GM12878 (cell line): ENCODE measurements at regions not wholly inside any gene's neighbourhood (a gene's known extent, or its start where the extent isn't known, plus 50 kb on each side); places are given as distances from the start of the nearest gene placed in this dataset.

Source experiments
- ATAC-seq: fragments of 200-7000 bp; cut with Tn5 transposase; 3 replicates; pipeline ENCODE4 v1.9.1; 2020; ENCODE audit warnings: mild to moderate bottlenecking, moderate library complexity
- BruUV-seq: library from RNA; stranded (reverse); fragments of 400-500 nt; replicated peaks from 2 replicates; lab custom pipeline; 2021; lab: Mats Ljungman, UMichigan
- CTCF ChIA-PET: fragments of 300-600 bp; sonication (Branson Sonifier 250); formaldehyde crosslinking; extraction: SDS; loops from one replicate; lab custom pipeline; 2021; ENCODE audit warnings: inconsistent platforms; lab: Yijun Ruan, JAX
- POLR2A ChIA-PET: fragments of 350-600 bp; formaldehyde crosslinking; extraction: SDS; loops from one replicate; lab custom pipeline; 2021; ENCODE audit warnings: inconsistent platforms; lab: Charles Lee
- RAD21 ChIA-PET: fragments of 300-600 bp; sonication (Branson Sonifier 250); formaldehyde crosslinking; loops from one replicate; lab custom pipeline; 2023; ENCODE audit warnings: antibody characterized with exemption; ENCODE audit not compliant: unreplicated experiment; lab: Charles Lee
- SMC1A ChIA-PET: fragments of 300-600 bp; sonication (Branson Sonifier 250); formaldehyde crosslinking; loops from one replicate; lab custom pipeline; 2023; ENCODE audit not compliant: unreplicated experiment, uncharacterized antibody; lab: Charles Lee
- DNase-seq: peaks from one replicate; pipeline ENCODE4 v3.0.0-alpha.2; 2011; ENCODE audit warnings: low read depth, low spot score
- FAIRE-seq: peaks from 3 replicates; lab custom pipeline; 2011; peaks lifted over from hg19 to GRCh38; lab: Jason Lieb, UNC
- H2AFZ ChIP-seq: 2 replicates; pipeline ENCODE4 v1.6.0; 2011; ENCODE audit warnings: low read depth, low read length, control low read depth; ENCODE audit not compliant: control insufficient read depth
- H3K27ac ChIP-seq: 2 replicates; pipeline ENCODE4 v1.5.1; 2011; ENCODE audit warnings: control low read depth; ENCODE audit not compliant: control insufficient read depth, insufficient read depth
- H3K27me3 ChIP-seq, 2 experiments: replicated peaks in 1 of 2; 2 replicates each; pipeline versions ENCODE4 v1.6.0 to v1.6.1; 2011; ENCODE audit warnings: low read length in 1 of 2; ENCODE audit not compliant: control insufficient read depth in 2 of 2, insufficient read depth in 2 of 2
- H3K36me3 ChIP-seq, 2 experiments: 2 replicates each; pipeline ENCODE4 v1.5.1; 2011; ENCODE audit warnings: low read length in 1 of 2; ENCODE audit not compliant: control insufficient read depth in 2 of 2, insufficient read depth in 2 of 2
- H3K4me1 ChIP-seq: 2 replicates; pipeline ENCODE4 v1.6.1; 2011; ENCODE audit warnings: mild to moderate bottlenecking, low read length, moderate library complexity, mixed read lengths; ENCODE audit not compliant: control insufficient read depth, insufficient read depth
- H3K4me2 ChIP-seq: 2 replicates; pipeline ENCODE4 v1.6.0; 2011; ENCODE audit warnings: control low read depth; ENCODE audit not compliant: control insufficient read depth, insufficient read depth
- H3K4me3 ChIP-seq: fragments of 200-600 bp; sonication (generic); 2 replicates; pipeline ENCODE4 v1.5.1; 2016
- H3K79me2 ChIP-seq: 2 replicates; pipeline ENCODE4 v1.6.0; 2011; ENCODE audit warnings: low read length; ENCODE audit not compliant: control insufficient read depth, insufficient read depth
- H3K9ac ChIP-seq: 2 replicates; pipeline ENCODE4 v1.8.0; 2011; ENCODE audit warnings: low read length, control low read depth, mixed read lengths; ENCODE audit not compliant: control insufficient read depth, insufficient read depth
- H3K9me3 ChIP-seq: replicated peaks from 3 replicates; pipeline ENCODE4 v1.5.1; 2011; ENCODE audit warnings: mild to moderate bottlenecking, low read length; ENCODE audit not compliant: control insufficient read depth, insufficient read depth
- H4K20me1 ChIP-seq: 2 replicates; pipeline ENCODE4 v1.6.0; 2011; ENCODE audit not compliant: control insufficient read depth, insufficient read depth
- IKZF2 ChIP-seq, 2 experiments: fragments of 450-650 bp; IDR thresholded peaks; 2 replicates each; pipeline ENCODE4 v1.6.1; 2017; ENCODE audit warnings: mild to moderate bottlenecking in 2 of 2, moderate library complexity in 2 of 2
- NR2F1 ChIP-seq: fragments of 450-650 bp; conservative IDR thresholded peaks from 2 replicates; pipeline ENCODE4 v1.6.1; 2017; ENCODE audit warnings: mild to moderate bottlenecking
- PAX5 ChIP-seq: IDR thresholded peaks from 2 replicates; pipeline ENCODE4 v1.6.1; 2011; ENCODE audit warnings: low read depth, low read length, borderline replicate concordance
- RB1 ChIP-seq: fragments of 450-650 bp; formaldehyde crosslinking; IDR thresholded peaks from 2 replicates; pipeline ENCODE4 v1.6.1; 2017; ENCODE audit warnings: mild to moderate bottlenecking, borderline replicate concordance
- SIX5 ChIP-seq: IDR thresholded peaks from 2 replicates; pipeline ENCODE4 v1.6.1; 2011; ENCODE audit warnings: mild to moderate bottlenecking, low read depth, low read length, moderate library complexity; ENCODE audit not compliant: severe bottlenecking
- ZSCAN29 ChIP-seq: fragments of 450-650 bp; IDR thresholded peaks from 2 replicates; pipeline ENCODE4 v1.6.1; 2017; ENCODE audit warnings: mild to moderate bottlenecking, moderate library complexity
- WGBS: methylation state at CpG from one replicate; pipeline ENCODE4 v1.1.6; 2016; ENCODE audit warnings: low lambda C conversion rate; ENCODE audit not compliant: insufficient replicate concordance, insufficient coverage; ENCODE audit errors: missing lambda C conversion rate; 5-methylcytosine and 5-hydroxymethylcytosine counted together
- in situ Hi-C: fragments of 300-500 bp; cut with MboI; formaldehyde crosslinking; loops from 9 replicates; pipeline ENCODE4 v1.14.3; 2018; ENCODE audit warnings: mixed read lengths
- intact Hi-C: fragments of 100-400 bp; cut with micrococcal nuclease; formaldehyde crosslinking; loops from one replicate; pipeline ENCODE4 v1.14.2; 2022; ENCODE audit not compliant: unreplicated experiment
- TF ChIP-seq, protein P1 (sequence below): fragments of 450-650 bp; IDR thresholded peaks from 2 replicates; pipeline ENCODE4 v1.6.1; 2017; ENCODE audit warnings: borderline replicate concordance
- TF ChIP-seq, protein P2 (sequence below): IDR thresholded peaks from 2 replicates; pipeline ENCODE4 v1.6.1; 2011; ENCODE audit warnings: mild to moderate bottlenecking, low read depth, low read length, moderate library complexity; ENCODE audit not compliant: insufficient replicate concordance

DNA sequence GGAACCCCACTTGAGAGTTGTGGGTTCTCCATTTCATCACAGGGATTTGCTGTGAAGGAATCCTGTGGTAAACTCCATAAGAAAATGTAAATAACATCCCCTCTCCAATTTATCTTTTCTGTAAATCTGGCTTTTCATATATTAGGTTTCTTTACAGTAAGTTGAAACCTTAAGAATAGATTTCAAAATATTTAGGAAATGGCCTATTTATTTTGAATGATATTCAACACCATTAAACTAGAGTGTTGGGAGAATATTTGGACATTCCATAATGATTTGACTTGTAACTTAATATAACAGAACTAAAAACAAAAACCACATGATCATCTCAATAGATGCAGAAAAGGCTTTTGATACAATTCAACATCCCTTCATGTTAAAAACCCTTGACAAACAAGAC, 197.3 kb upstream of the PGRMC2 start (continued):
- TF ChIP-seq, protein P1, sequence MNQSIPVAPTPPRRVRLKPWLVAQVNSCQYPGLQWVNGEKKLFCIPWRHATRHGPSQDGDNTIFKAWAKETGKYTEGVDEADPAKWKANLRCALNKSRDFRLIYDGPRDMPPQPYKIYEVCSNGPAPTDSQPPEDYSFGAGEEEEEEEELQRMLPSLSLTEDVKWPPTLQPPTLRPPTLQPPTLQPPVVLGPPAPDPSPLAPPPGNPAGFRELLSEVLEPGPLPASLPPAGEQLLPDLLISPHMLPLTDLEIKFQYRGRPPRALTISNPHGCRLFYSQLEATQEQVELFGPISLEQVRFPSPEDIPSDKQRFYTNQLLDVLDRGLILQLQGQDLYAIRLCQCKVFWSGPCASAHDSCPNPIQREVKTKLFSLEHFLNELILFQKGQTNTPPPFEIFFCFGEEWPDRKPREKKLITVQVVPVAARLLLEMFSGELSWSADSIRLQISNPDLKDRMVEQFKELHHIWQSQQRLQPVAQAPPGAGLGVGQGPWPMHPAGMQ: no peak
- TF ChIP-seq IKZF2 (IDR thresholded peaks at IDR 0.05) (no peak), RB1 (no peak), SIX5 (no peak), NR2F1 (no peak), PAX5 (no peak)
- TF ChIP-seq, protein P2, sequence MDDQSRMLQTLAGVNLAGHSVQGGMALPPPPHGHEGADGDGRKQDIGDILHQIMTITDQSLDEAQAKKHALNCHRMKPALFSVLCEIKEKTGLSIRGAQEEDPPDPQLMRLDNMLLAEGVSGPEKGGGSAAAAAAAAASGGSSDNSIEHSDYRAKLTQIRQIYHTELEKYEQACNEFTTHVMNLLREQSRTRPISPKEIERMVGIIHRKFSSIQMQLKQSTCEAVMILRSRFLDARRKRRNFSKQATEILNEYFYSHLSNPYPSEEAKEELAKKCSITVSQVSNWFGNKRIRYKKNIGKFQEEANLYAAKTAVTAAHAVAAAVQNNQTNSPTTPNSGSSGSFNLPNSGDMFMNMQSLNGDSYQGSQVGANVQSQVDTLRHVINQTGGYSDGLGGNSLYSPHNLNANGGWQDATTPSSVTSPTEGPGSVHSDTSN: no peak

DNA sequence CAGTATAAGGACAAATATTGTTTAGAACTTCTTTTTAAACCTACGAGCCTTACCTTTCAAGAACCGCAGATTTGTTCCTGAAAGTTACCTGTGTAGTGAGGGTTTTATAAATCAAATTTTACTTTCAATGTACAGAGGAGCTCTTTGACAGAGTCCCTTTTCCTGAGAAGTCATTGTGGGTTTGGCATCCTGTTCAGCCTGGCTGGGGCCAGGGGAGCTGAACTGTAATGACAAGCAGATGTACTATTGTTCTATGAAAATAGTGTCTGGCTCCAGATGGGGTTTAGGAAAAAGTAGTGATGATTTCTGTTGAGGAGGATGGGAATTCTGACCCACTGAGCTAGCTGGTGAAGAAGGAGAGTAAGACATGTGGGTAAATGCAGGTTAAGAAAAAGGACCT, 196.2 kb upstream of the PGRMC2 start:
- no peak overlapping the region for H3K27ac ChIP-seq
- no peaks in the 10 kb centered on the region for H3K36me3 ChIP-seq
- no peak overlapping the region for H3K4me3 ChIP-seq
- no peaks in the 10 kb centered on the region for H3K4me1 ChIP-seq
- intact Hi-C loops: no loop called here
- RAD21 ChIA-PET: no interaction called here
- no peak overlapping the region for H3K9ac ChIP-seq
- 54% methylated on average over 2 of the region's 2 CpGs for WGBS
- no peak for DNase-seq
- no peak for ATAC-seq
- no peaks in the 10 kb centered on the region for H3K27me3 ChIP-seq
- TF ChIP-seq ZSCAN29: no peak
- TF ChIP-seq, all 136 proteins: peak for 0
- FAIRE-seq: no peak
- no peak overlapping the region for H3K4me2 ChIP-seq
- no peaks in the 10 kb centered on the region for H3K79me2 ChIP-seq
- BruUV-seq: no TSS peak
- SMC1A ChIA-PET: interaction anchor here (1.0 kb wide), 2 partner anchors 10 to 432 kb away, joined by 3 read pairs; no protein-coding TSS in a partner anchor
- POLR2A ChIA-PET: no interaction called here
- H4K20me1 ChIP-seq: no peaks in the 10 kb centered on the region
- CTCF ChIA-PET: interaction anchor here (1.1 kb wide), 1 partner anchor 30 kb away, joined by 3 read pairs; no protein-coding TSS in a partner anchor
- in situ Hi-C loops: no loop called here
- no peaks in the 10 kb centered on the region; the same call in 2 of the 3 replicates for H3K9me3 ChIP-seq
- H2AFZ ChIP-seq: no peak overlapping the region
